SK-N-MC (cell line): ENCODE measurements at regions not wholly inside any gene's neighbourhood (a gene's known extent, or its start where the extent isn't known, plus 50 kb on each side); places are given as distances from the start of the nearest gene placed in this dataset.

ENCODE experiments used
- EZH2 ChIP-seq: fragments of 200-600 bp; sonication (generic); IDR thresholded peaks from one replicate; pipeline ENCODE4 v1.6.1; 2017; ENCODE audit warnings: antibody characterized with exemption
- POLR2AphosphoS5 ChIP-seq: IDR thresholded peaks from 2 replicates; pipeline ENCODE4 v1.6.1; 2012; ENCODE audit warnings: mild to moderate bottlenecking, low read depth, low read length, borderline replicate concordance

DNA sequence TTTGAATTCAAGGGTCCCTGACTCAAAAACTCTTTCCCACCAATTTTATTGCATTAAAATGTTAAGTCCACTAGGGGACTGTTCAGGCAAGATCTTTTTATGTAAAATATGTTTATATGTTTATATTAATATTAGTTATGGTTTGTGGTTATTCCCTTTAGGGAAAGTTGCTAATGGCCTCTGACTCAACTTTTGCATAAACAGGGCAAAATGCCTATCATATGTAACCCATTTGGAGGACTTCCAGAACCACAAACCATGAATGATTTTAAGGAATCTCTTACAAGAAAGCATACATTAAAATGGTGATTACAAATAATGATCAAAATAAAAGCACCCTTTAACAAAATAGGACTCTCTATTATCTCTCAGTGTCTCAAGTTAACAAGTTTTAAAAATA is 1484.5 kb upstream of the ZEB2 start:
- TF ChIP-seq EZH2 (no peak), POLR2AphosphoS5 (peak; percentile 69; the same call in 1 of the 2 replicates)
